GM19240 (cell line): ENCODE measurements at regions not wholly inside any gene's neighbourhood (a gene's known extent, or its start where the extent isn't known, plus 50 kb on each side); places are given as distances from the start of the nearest gene placed in this dataset.
"Not testable (repeated sequence)": the region's sequence is repeated elsewhere in the genome, so short reads cannot be mapped to it uniquely, and the experiment has no call there.

ENCODE experiments used
- DNase-seq: peaks from one replicate; pipeline ENCODE4 v3.0.0; 2011; ENCODE audit warnings: low spot score; ENCODE audit not compliant: insufficient read length

- no peak for DNase-seq
Measured at GRCh38 chrX:123072686-123073385, 111.2 kb upstream of the GRIA3 start.

- no peak for DNase-seq
Measured at GRCh38 chrX:123075947-123076561, 108.0 kb upstream of the GRIA3 start.

GRCh38 chrX:123077631-123078030, 106.4 kb upstream of the GRIA3 start:
- no peak for DNase-seq

- no peak for DNase-seq
Measured at GRCh38 chrX:123080065-123080464, 104.0 kb upstream of the GRIA3 start.

GRCh38 chrX:123081776-123082175, 102.3 kb upstream of the GRIA3 start:
- no peak for DNase-seq

- DNase-seq, result no peak
Measured at GRCh38 chrX:123083924-123084323, 100.2 kb upstream of the GRIA3 start.

- DNase-seq, result no peak
Measured at GRCh38 chrX:123084797-123085196, 99.3 kb upstream of the GRIA3 start.

- no peak for DNase-seq
Measured at GRCh38 chrX:123085311-123085940, 98.7 kb upstream of the GRIA3 start.

- DNase-seq, result no peak
Measured at GRCh38 chrX:123086768-123087167, 97.3 kb upstream of the GRIA3 start.

GRCh38 chrX:123087326-123087725, 96.8 kb upstream of the GRIA3 start:
- no peak for DNase-seq

GRCh38 chrX:123088331-123088730, 95.7 kb upstream of the GRIA3 start:
- DNase-seq, result no peak

- DNase-seq, result no peak
Measured at GRCh38 chrX:123088930-123089329, 95.1 kb upstream of the GRIA3 start.

- DNase-seq, result no peak
Measured at GRCh38 chrX:123093792-123094191, 90.3 kb upstream of the GRIA3 start.

GRCh38 chrX:123108513-123109427, 75.3 kb upstream of the GRIA3 start:
- no peak for DNase-seq

- DNase-seq, result no peak
Measured at GRCh38 chrX:123121241-123121640, 62.8 kb upstream of the GRIA3 start.

- not testable (repeated sequence) for DNase-seq
Measured at GRCh38 chrX:123129805-123130204, 54.3 kb upstream of the GRIA3 start.
